ENCODE measurements at regions not wholly inside any gene's neighbourhood (a gene's known extent, or its start where the extent isn't known, plus 50 kb on each side); places are given as distances from the start of the nearest gene placed in this dataset.

DNA sequence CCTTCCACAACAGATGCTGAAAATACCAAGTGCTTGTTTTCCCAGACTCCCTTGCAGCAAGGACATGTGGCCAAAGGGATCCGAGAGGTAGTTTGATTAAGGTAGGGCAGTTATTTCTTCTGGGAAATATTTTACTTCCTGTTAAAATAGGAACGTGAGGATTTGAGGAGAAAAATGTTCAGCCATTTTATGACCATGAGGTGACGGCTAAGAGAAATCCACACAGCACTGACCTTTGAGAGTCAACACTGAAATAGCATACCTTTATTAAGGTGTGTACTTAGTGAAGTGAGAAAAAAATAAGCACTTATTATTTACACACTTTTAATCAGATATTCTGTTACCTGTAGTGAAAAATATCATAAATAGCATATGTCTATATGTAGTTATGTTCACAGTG, 133.9 kb downstream of the PPP1R3A start:
- no peak overlapping the region for H3K27ac ChIP-seq
- H3K4me1 ChIP-seq = no peaks in the 10 kb centered on the region
- DNase-seq (ENCODE audit: low spot score in 2 of 2) = no peak
- TF ChIP-seq POLR2AphosphoS5 (IDR thresholded peaks at IDR 0.05) = no peak
- TF ChIP-seq POLR2A (IDR thresholded peaks at IDR 0.05) = no peak
- TF ChIP-seq EP300 (IDR thresholded peaks at IDR 0.05) = no peak
- TF ChIP-seq, protein P1, sequence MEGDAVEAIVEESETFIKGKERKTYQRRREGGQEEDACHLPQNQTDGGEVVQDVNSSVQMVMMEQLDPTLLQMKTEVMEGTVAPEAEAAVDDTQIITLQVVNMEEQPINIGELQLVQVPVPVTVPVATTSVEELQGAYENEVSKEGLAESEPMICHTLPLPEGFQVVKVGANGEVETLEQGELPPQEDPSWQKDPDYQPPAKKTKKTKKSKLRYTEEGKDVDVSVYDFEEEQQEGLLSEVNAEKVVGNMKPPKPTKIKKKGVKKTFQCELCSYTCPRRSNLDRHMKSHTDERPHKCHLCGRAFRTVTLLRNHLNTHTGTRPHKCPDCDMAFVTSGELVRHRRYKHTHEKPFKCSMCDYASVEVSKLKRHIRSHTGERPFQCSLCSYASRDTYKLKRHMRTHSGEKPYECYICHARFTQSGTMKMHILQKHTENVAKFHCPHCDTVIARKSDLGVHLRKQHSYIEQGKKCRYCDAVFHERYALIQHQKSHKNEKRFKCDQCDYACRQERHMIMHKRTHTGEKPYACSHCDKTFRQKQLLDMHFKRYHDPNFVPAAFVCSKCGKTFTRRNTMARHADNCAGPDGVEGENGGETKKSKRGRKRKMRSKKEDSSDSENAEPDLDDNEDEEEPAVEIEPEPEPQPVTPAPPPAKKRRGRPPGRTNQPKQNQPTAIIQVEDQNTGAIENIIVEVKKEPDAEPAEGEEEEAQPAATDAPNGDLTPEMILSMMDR (IDR thresholded peaks at IDR 0.05) = no peak
- H3K9me3 ChIP-seq = no peaks in the 10 kb centered on the region
- H3K4me3 ChIP-seq = no peak overlapping the region
- H3K27me3 ChIP-seq = no peaks in the 10 kb centered on the region
- no peaks in the 10 kb centered on the region for H3K36me3 ChIP-seq
- 83% methylated on average over 3 of the region's 3 CpGs for WGBS

GRCh38 chr7:113784316-113784715, 134.5 kb downstream of the PPP1R3A start:
- TF ChIP-seq, protein P1 (IDR thresholded peaks at IDR 0.05) = no peak
- TF ChIP-seq POLR2A (IDR thresholded peaks at IDR 0.05) = no peak
- TF ChIP-seq EP300 (IDR thresholded peaks at IDR 0.05) = no peak
- TF ChIP-seq POLR2AphosphoS5 (IDR thresholded peaks at IDR 0.05) = no peak
- DNase-seq (ENCODE audit: low spot score in 2 of 2) = no peak
- no peaks in the 10 kb centered on the region for H3K27me3 ChIP-seq
- H3K27ac ChIP-seq = no peak overlapping the region
- no peaks in the 10 kb centered on the region for H3K36me3 ChIP-seq
- H3K4me1 ChIP-seq = no peaks in the 10 kb centered on the region
- 59% methylated on average over 2 of the region's 2 CpGs for WGBS
- no peak overlapping the region for H3K4me3 ChIP-seq
- H3K9me3 ChIP-seq = no peaks in the 10 kb centered on the region

DNA sequence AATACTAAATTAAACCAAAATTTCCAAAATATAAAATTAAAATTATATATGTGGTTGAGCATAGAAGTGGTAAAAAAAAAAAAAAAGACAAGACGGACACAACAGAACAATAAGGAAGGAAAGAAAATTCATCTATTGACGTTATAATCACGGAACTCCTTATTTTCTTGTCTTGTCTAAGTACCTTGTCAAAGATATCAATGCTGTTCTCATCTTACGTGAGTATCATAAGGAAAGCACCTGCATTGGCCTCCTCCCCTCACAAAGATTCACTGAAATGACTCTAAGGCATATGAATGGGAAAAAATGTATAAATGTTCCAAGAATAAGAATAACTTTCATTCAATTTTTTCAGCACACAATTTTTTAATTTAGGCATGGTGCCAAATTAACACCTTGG, 135.4 kb downstream of the PPP1R3A start:
- Histone ChIP-seq H3K4me1 (no peaks in the 10 kb centered on the region), H3K9me3 (no peaks in the 10 kb centered on the region), H3K4me3 (no peak overlapping the region), H3K27ac (no peak overlapping the region), H3K27me3 (no peaks in the 10 kb centered on the region), H3K36me3 (no peaks in the 10 kb centered on the region)
- no peak for DNase-seq (ENCODE audit: low spot score in 2 of 2)
- TF ChIP-seq EP300 (IDR thresholded peaks at IDR 0.05) (no peak), POLR2AphosphoS5 (IDR thresholded peaks at IDR 0.05) (no peak), POLR2A (IDR thresholded peaks at IDR 0.05) (no peak)
- TF ChIP-seq, protein P1 (IDR thresholded peaks at IDR 0.05) = no peak
- 76% methylated on average over 4 of the region's 4 CpGs for WGBS

GRCh38 chr7:113775804-113776203, 143.0 kb downstream of the PPP1R3A start:
- Histone ChIP-seq H3K27ac (no peak overlapping the region), H3K9me3 (no peaks in the 10 kb centered on the region), H3K4me3 (no peak overlapping the region), H3K27me3 (no peaks in the 10 kb centered on the region), H3K4me1 (no peaks in the 10 kb centered on the region), H3K36me3 (no peaks in the 10 kb centered on the region)
- DNase-seq (ENCODE audit: low spot score in 2 of 2) = no peak
- TF ChIP-seq, protein P1 (IDR thresholded peaks at IDR 0.05) = no peak
- TF ChIP-seq POLR2A (IDR thresholded peaks at IDR 0.05) (no peak), EP300 (IDR thresholded peaks at IDR 0.05) (no peak), POLR2AphosphoS5 (IDR thresholded peaks at IDR 0.05) (no peak)
- WGBS = 79% methylated on average over 1 of the region's 1 CpG

DNA sequence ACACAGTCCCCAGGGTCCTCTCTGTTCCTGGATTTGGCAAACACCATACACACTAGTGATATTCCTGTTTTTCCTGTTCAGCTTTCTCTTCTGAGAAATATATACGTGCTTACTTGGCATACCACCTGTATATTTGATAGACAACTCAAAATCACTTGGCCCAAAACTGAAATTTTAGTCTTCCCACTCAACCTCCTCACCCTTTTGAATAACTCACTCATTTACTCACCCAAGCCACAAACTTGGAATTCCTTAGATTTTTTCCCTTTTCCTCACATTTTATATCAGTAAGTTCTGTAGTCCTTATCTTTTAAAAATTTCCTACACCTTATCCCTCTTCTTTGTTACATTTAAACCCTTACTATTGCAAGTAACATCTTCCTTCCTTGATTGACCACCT, 143.4 kb downstream of the PPP1R3A start:
- H3K4me3 ChIP-seq = no peak overlapping the region
- no peak overlapping the region for H3K27ac ChIP-seq
- no peaks in the 10 kb centered on the region for H3K36me3 ChIP-seq
- TF ChIP-seq EP300 (IDR thresholded peaks at IDR 0.05) (no peak), POLR2AphosphoS5 (IDR thresholded peaks at IDR 0.05) (no peak), POLR2A (IDR thresholded peaks at IDR 0.05) (no peak)
- TF ChIP-seq, protein P1 (IDR thresholded peaks at IDR 0.05) = no peak
- H3K27me3 ChIP-seq = no peaks in the 10 kb centered on the region
- no peak for DNase-seq (ENCODE audit: low spot score in 2 of 2)
- H3K4me1 ChIP-seq = no peaks in the 10 kb centered on the region
- 26% methylated on average over 1 of the region's 1 CpG for WGBS
- no peaks in the 10 kb centered on the region for H3K9me3 ChIP-seq

Data from suprapubic skin (tissue), 4 donors.